ENCODE measurements at regions not wholly inside any gene's neighbourhood (a gene's known extent, or its start where the extent isn't known, plus 50 kb on each side); places are given as distances from the start of the nearest gene placed in this dataset.

GRCh38 chr6:181049-181654 is 111.1 kb upstream of the DUSP22 start:
- no peak for DNase-seq

- no peak for DNase-seq
Measured at GRCh38 chr6:183668-184067, 108.6 kb upstream of the DUSP22 start.

GRCh38 chr6:184161-184700 is 108.1 kb upstream of the DUSP22 start:
- no peak for DNase-seq

DNA sequence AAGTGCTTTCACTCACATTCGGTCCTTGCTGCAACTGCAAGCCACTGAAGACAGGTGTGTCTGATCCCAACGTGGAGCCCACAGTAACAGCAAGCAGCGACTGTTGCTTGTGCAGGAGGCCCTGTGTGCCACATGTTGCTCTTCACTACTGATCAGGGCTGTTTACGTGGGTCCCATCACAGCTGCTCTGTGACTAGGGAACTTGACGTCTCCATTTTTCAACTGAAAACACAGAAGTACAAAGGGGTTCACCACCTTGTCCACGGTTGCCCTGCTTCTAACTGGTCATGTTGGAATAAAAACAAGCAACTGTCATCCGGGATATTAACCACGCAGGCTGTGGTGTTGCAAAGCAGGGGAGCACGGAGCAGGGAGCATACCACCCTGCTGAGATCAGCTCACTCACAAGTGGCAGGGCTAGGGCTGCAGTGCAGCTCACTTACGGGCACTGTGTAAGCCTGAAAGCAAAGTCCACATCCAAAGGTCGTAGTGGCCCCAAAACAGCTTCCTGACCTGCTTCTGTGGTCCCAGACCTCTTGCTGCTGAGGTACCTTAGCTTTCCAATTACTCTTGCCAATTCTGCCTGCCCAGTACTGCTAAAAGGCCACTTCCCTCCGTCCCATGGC is 105.8 kb upstream of the DUSP22 start:
- DNase-seq, result no peak

- DNase-seq, result no peak
Measured at GRCh38 chr6:187210-187861, 105.0 kb upstream of the DUSP22 start.

DNA sequence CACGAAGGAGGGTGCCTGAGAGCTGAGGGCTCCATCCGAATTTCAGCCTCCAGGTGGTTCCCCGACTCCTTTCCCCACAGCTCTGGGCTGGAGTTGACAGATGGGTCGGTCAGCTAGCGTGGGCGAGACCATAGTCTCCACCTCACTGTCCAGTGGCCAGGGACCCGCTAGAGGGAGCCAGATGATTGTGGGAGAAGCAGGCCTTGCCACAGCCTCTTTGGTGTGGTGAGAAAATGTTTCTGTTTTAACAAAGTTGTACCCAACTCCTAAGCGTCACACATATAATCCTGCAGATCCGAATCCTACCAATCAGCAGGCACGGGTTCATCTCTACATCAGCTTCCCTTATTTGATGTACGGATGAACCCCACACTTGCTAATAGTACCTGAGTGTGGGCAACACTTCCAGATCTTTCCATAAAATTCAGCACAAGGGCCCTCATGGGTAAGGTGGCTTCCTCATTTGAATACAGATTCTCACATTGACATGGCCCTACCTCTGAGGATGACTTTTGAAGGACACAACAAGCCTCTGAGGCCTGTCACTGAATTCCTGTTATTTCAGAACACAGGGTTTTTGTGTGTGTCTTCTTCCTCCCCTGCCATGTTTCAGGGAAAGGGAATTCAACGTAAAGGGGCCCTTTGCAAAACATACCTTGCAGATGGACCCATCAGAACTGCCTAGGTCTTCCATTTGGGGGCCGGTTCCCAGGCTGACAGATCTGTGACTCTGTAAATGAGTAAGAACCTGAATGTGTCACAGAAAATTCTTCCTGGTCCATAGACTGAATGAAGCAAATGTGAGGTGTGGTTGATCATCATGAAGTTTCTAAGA is 103.2 kb upstream of the DUSP22 start:
- DNase-seq, result peak; percentile 3

DNA sequence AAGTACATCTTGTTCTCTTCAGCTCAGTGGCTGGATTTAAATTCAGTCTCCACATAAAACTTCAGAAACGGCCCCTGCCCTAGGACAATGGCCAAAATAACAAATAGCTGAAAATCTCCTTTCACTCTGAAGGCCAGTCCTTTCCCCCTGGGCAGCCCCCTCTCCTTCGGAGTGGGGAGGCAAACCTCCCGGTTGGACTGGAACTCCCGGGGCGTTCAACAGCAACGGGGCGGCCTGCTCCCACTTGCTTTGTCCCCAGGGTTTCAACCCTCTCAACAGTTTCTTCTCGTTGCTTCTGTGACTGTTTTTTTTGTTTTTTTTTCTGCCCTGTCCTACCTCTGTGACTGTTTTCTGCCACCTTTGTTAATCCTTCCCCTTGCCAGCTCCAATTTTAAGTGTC is 102.6 kb upstream of the DUSP22 start:
- DNase-seq, result no peak

DNA sequence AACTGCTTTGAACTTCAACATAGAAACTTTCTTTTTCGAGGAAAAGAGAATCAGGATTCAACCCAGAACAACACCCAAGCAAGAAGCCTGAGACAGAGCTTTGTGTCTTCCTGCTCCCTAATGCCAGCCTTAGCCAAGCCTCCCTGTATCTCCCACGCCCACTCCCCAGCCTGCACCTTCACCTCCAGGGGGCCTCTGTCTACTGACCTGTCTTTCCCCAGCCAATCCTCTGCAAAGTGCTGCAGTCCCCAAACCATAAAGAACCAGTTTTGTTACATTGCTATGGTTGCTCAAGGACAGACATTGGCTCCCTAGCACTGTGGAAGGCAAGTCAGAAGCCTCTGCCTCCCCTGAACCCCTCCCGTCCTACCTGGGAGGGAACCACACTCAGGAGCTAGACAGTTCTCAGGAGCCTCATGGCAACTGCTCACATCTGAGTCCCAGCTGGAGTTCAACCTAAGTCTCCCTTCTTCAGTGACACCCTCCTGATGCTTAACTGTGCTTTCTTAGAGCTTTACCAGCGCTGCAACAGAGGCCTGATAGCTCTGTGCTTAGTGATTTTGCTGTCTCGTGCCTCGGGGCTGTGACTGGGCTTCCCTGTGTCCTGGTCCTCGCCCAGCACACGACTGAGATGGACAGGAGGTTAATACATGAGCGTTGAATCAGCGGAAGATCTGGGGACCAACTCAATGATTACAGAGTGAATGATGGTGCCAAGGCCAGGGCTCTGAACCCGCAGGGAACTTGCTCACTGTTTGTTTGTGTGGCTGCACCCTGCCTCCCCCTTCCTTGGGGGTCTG is 101.5 kb upstream of the DUSP22 start:
- no peak for DNase-seq

- DNase-seq, result no peak
Measured at GRCh38 chr6:191487-192312, 100.6 kb upstream of the DUSP22 start.

DNA sequence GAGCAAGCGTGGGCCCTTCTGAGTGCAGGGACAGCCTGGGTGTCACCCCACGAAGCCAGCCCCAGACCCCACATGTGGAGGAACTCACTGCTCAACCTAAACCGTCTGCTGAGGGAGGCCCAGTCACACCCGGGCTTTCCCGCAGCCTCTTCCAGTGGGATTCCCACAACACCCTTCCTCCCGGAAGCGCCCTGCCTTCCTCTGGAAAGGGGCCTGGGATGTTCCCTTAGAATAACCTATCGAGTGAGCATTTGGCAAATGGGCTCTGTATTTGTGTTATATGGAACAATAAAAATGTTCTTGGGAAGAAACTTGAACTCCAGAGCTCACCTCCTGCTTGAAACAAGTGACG is 100.0 kb upstream of the DUSP22 start:
- no peak for DNase-seq

DNA sequence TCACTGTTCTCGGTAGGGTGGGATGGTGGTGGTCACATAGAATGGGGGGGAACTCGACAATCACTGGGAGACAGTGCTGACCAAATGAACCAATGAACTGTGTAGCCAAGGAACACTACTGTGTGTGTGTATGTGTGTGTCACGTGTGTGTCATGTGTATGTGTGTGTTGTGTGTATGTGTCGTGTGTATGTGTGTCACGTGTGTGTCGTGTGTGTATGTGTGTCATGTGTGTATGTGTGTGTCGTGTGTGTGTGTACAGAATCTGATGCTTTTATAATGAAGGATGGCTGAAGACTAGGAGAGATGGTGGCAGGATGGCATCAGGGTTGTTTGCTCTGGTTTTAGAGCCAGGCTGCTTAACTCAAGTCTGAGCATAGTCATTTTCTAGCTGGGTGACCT is 99.1 kb upstream of the DUSP22 start:
- DNase-seq, result no peak

DNA sequence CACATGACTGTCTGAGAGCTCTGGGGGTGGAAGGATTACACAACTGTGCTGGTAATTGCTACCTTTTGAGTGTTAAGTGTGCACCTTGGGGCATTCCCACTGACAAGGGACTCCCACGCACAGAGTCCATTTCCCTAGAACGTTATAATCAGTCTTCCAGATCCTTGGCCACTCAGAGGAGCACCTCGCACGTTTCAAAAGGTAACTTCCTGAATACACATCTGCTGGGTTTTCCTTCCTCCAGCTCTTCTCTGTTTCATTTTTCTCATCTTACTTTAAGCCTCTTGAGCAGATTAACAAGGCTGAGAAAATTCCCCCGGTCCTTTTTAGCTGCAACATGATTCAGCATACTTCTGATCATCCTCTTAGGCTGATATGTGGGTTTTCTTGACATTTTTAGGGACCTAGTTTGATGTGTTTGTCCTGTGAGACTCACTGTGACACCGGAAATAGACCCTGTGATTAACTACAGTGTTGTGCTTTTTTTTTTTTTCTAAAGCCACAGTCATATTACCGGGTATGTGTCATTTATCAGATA is 98.4 kb upstream of the DUSP22 start:
- DNase-seq, result no peak

GRCh38 chr6:195861-196360 is 96.4 kb upstream of the DUSP22 start:
- DNase-seq, result no peak

DNA sequence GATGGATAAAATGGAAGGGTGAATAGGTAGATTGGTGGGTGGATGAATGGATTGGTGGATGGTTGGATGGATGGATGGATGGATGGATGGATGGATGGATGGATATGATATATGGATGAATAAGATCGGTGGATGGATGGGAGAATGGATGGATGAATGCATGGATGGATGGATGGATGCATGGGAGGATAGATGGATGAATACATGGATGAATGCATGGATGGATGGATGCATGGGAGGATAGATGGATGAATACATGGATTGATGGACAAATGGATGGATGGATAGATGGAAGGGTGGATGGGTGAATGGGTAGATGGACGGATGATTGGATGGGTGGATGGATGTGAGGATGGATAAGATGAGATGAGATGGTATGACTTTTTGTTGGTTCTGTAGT is 95.7 kb upstream of the DUSP22 start:
- no peak for DNase-seq

DNA sequence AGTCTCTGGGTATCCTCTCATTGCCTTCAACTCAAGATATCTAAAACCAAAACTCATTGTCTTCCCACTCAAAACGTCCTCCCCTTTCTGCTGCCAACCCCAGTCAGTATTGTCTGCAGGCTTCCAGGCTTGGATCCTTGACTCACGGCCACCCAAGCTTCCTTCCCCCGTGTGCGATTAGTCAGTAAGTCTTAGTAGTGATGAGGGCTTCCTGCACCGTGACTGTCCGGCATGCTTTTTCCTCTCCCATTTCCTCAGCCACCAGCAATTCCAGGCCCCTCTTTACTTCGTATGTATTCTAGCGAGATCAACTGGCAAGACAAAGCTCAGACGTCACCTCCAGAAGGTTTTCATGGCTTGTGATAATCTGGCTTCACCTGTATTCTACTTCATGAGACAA is 88.6 kb upstream of the DUSP22 start:
- no peak for DNase-seq

DNA sequence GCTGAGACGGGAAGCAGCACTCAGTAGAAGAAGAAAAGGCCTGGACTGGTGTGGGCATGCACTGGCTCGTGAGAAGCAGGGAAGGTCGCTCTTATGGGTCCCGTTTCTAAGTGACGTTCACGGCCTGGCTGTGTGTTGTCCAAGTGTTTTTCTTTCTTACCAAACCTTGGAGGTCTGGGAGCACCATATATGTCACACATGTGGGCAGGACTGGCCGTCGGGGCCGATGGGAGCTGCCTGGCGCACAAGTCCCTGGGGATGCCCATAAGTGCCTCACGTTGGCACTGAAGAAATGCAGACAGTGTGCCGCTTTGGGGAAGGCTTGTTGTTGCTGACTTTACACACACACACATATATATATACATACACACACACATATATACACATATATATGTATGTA is 86.0 kb upstream of the DUSP22 start:
- DNase-seq, result no peak

GRCh38 chr6:208364-208763 is 83.9 kb upstream of the DUSP22 start:
- DNase-seq, result no peak

DNA sequence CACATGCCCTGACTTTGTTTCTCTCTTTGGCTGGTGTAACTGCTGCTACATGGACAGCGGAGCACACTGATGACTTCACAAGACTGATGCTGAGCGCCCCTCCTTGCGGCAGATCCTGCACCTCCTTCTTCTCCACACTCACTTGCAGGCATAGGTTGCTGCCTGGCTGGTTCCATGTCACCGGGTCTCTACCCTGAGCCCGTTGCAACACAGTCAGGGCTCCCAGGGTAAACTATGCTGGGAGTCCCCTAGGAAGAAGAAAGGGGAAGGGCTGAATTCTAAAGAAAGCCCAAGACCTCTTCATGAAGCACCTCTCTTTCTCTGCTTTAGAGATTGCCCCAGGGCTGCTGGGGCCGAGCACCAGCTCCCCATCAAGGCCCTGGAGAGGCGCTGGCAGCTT is 83.3 kb upstream of the DUSP22 start:
- DNase-seq, result no peak

- no peak for DNase-seq
Measured at GRCh38 chr6:209432-210103, 82.7 kb upstream of the DUSP22 start.

DNA sequence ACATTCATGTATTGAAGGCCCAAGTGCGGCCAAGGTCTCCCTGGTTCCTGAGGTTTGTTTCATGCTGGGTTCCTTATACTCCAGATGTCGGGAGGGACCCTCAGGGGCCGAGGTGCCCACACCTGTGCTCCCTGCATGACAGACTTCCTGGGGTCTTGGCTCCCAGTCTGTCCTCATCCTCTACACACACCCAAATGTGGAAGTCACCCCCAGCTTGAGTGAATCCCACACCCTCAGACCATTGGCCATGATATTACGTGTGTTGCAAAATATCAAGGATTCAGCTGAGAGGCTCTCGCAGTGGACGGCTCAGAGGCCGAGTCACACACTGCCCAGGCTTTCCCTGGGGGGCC is 82.2 kb upstream of the DUSP22 start:
- DNase-seq, result no peak

Data from NCI-H1694 (cell line).